Panc1 (cell line): ENCODE measurements at regions not wholly inside any gene's neighbourhood (a gene's known extent, or its start where the extent isn't known, plus 50 kb on each side); places are given as distances from the start of the nearest gene placed in this dataset.

ENCODE experiments used
- CTCF ChIP-seq: fragments of 450-650 bp; IDR thresholded peaks from 2 replicates; pipeline ENCODE4 v1.5.1; 2017; ENCODE audit warnings: mild to moderate bottlenecking
- POLR2AphosphoS5 ChIP-seq: IDR thresholded peaks from 2 replicates; pipeline ENCODE4 v1.6.1; 2012; ENCODE audit warnings: mild to moderate bottlenecking, low read depth, low read length, moderate library complexity
- REST ChIP-seq, 2 experiments: IDR thresholded peaks; 2 replicates each; pipeline ENCODE4 v1.6.1; 2011 to 2012; ENCODE audit warnings: low read depth in 2 of 2, control low read depth in 1 of 2, low read length in 1 of 2, mild to moderate bottlenecking in 1 of 2, moderate library complexity in 1 of 2; ENCODE audit not compliant: insufficient read depth in 1 of 2
- SIN3A ChIP-seq: IDR thresholded peaks from 2 replicates; pipeline ENCODE4 v1.6.1; 2012; ENCODE audit warnings: low read depth, mild to moderate bottlenecking, low read length, moderate library complexity, borderline replicate concordance; ENCODE audit not compliant: insufficient read depth

GRCh38 chr14:46482200-46482599 is 169.4 kb downstream of the RPL10L start:
- TF ChIP-seq CTCF (no peak), SIN3A (no peak), REST (IDR thresholded peaks at IDR 0.05; ENCODE audit: insufficient read depth in 1 of 2, low read depth in 2 of 2, low read length in 1 of 2) (no peak), POLR2AphosphoS5 (no peak)
